ENCODE measurements at regions not wholly inside any gene's neighbourhood (a gene's known extent, or its start where the extent isn't known, plus 50 kb on each side); places are given as distances from the start of the nearest gene placed in this dataset.

- no peak overlapping the region for H3K4me2 ChIP-seq (ENCODE audit: low read length)
- no peak for TF ChIP-seq CTCF (IDR thresholded peaks at IDR 0.05)
- no peaks in the 10 kb centered on the region for H3K27me3 ChIP-seq (ENCODE audit: control insufficient read depth, insufficient read depth, low read length)
- no peaks in the 10 kb centered on the region for H3K36me3 ChIP-seq (ENCODE audit: control insufficient read depth, insufficient read depth, low read length)
- H3K9me3 ChIP-seq (ENCODE audit: control insufficient read depth, low read length) = no peaks in the 10 kb centered on the region
- H3K4me3 ChIP-seq (ENCODE audit: low read depth, low read length) = no peak overlapping the region
- H3K4me1 ChIP-seq = no peaks in the 10 kb centered on the region
- H3K79me2 ChIP-seq = no peaks in the 10 kb centered on the region
- H2AFZ ChIP-seq = no peak overlapping the region
- no peak overlapping the region for H3K27ac ChIP-seq
- H3K9ac ChIP-seq = no peak overlapping the region
These were observed 52.2 kb upstream of the CAB39 start for GRCh38 chr2:230660294-230661060.

GRCh38 chr2:230661072-230661957, 51.3 kb upstream of the CAB39 start:
- Histone ChIP-seq H3K9ac (no peak overlapping the region), H3K27me3 (ENCODE audit: control insufficient read depth, insufficient read depth, low read length) (no peaks in the 10 kb centered on the region), H3K4me1 (no peaks in the 10 kb centered on the region), H3K4me3 (ENCODE audit: low read depth, low read length) (no peak overlapping the region), H3K4me2 (ENCODE audit: low read length) (no peak overlapping the region), H3K36me3 (ENCODE audit: control insufficient read depth, insufficient read depth, low read length) (no peaks in the 10 kb centered on the region), H3K79me2 (no peaks in the 10 kb centered on the region), H3K9me3 (ENCODE audit: control insufficient read depth, low read length) (no peaks in the 10 kb centered on the region), H2AFZ (no peak overlapping the region), H3K27ac (no peak overlapping the region)
- no peak for TF ChIP-seq CTCF (IDR thresholded peaks at IDR 0.05)
